ENCODE measurements at regions not wholly inside any gene's neighbourhood (a gene's known extent, or its start where the extent isn't known, plus 50 kb on each side); places are given as distances from the start of the nearest gene placed in this dataset.

DNA sequence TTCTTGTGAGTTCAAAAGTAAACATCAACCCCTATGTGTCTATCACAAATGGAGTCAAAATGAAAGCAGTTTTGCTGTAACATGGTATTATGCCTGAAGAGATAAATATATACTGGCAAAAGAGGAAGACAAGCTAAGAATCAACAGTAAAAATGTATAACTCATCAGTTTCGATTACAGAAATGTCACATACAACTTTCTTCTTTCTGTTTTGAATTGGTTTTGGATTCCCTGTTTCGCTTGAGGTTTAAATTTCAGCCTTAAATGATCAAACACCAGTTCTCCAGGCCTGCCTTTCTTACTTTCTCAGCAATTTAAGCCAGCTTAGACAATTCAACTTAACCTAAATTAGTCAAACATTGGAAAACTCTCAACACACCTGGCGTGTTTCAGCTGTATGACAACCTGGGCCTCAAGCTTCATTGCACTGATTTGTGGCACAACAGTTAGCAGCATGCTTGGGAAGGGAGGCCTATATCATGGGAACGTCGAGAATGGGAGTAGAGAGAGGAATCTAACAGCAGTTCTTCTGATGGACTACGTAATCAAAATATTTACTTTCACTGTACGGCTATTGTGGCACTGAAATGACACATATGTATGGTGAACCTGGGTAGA, 51.9 kb upstream of the MARCKS start:
- DNase-seq (ENCODE audit: low spot score) = peak; percentile 72
- TF ChIP-seq, protein P1, sequence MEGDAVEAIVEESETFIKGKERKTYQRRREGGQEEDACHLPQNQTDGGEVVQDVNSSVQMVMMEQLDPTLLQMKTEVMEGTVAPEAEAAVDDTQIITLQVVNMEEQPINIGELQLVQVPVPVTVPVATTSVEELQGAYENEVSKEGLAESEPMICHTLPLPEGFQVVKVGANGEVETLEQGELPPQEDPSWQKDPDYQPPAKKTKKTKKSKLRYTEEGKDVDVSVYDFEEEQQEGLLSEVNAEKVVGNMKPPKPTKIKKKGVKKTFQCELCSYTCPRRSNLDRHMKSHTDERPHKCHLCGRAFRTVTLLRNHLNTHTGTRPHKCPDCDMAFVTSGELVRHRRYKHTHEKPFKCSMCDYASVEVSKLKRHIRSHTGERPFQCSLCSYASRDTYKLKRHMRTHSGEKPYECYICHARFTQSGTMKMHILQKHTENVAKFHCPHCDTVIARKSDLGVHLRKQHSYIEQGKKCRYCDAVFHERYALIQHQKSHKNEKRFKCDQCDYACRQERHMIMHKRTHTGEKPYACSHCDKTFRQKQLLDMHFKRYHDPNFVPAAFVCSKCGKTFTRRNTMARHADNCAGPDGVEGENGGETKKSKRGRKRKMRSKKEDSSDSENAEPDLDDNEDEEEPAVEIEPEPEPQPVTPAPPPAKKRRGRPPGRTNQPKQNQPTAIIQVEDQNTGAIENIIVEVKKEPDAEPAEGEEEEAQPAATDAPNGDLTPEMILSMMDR (IDR thresholded peaks at IDR 0.05; ENCODE audit: extremely low read depth, missing control alignments) = no peak

DNA sequence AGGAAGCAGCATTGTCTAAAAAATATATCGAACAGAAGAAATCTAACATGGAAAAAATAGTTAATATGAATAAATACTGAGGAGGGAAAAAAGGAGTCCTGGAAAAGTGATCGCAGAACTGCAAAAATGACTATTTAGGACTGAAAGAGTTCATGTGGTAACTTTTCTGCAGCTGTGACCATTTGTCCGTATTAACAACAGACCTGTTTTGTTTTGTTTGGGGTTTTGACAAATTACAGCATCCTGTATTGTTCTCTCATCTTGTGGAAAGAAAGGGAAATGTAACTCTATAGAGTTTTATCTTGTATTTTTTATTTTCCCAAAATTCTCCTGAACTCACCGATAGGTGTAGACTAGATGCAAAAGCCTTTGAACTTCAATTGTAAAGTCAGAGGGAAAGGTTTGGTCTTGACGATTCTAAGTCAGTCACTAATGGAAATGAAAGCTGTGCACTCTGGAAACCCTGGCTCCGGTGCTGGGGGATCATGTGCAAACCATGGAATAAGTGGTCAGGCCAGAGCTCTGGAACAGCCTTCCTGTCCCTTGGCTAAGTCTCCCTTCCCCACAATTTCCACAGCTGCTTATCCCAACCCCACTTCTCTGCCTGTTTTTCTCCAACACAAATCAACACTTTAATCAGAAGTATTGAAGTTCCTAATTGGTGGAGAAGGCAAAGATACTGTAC, 51.2 kb upstream of the MARCKS start:
- TF ChIP-seq, protein P1 (IDR thresholded peaks at IDR 0.05; ENCODE audit: extremely low read depth, missing control alignments) = no peak
- DNase-seq (ENCODE audit: low spot score) = no peak

Measured in GM20000 (cell line).